ENCODE measurements at regions not wholly inside any gene's neighbourhood (a gene's known extent, or its start where the extent isn't known, plus 50 kb on each side); places are given as distances from the start of the nearest gene placed in this dataset.

GRCh38 chr7:89772276-89772675 lies 382.0 kb upstream of the STEAP1 start:
- no peak for ATAC-seq
- TF ChIP-seq RORB (CRISPR knock-in tag; IDR thresholded peaks at IDR 0.05) = no peak
- no peak for TF ChIP-seq SOX15 (CRISPR knock-in tag; IDR thresholded peaks at IDR 0.05)
- TF ChIP-seq TCF7 (CRISPR knock-in tag; IDR thresholded peaks at IDR 0.05; ENCODE audit: low read depth) = no peak
- no peak for TF ChIP-seq SMAD4 (CRISPR knock-in tag; IDR thresholded peaks at IDR 0.05)
- no peak for TF ChIP-seq CREM (CRISPR knock-in tag; IDR thresholded peaks at IDR 0.05)
- no peak for TF ChIP-seq NFE2L1 (CRISPR knock-in tag; IDR thresholded peaks at IDR 0.05)
- TF ChIP-seq AFF4 (CRISPR knock-in tag; IDR thresholded peaks at IDR 0.05; ENCODE audit: borderline replicate concordance) = no peak
- no peak for TF ChIP-seq ZNF423 (CRISPR knock-in tag; IDR thresholded peaks at IDR 0.05)
- TF ChIP-seq MYBL2 (CRISPR knock-in tag; IDR thresholded peaks at IDR 0.05) = no peak
- no peak for TF ChIP-seq KAT7 (CRISPR knock-in tag; IDR thresholded peaks at IDR 0.05; ENCODE audit: borderline replicate concordance)
- TF ChIP-seq ZMAT4 (CRISPR knock-in tag; IDR thresholded peaks at IDR 0.05) = no peak
- TF ChIP-seq HMGXB4 (CRISPR knock-in tag; IDR thresholded peaks at IDR 0.05) = no peak
- Mint-ChIP-seq H3K27ac (no peak overlapping the region), H3K4me1 (no peaks in the 10 kb centered on the region), H3K4me3 (no peak overlapping the region), H3K9me3 (no peaks in the 10 kb centered on the region), H3K27me3 (ENCODE audit: low read depth) (no peaks in the 10 kb centered on the region), H3K36me3 (no peaks in the 10 kb centered on the region)
- CTCF ChIA-PET = interaction anchor here (0.6 to 1.1 kb wide), 2 partner anchors 604 to 1013 kb away, joined by 4 read pairs; no protein-coding TSS in a partner anchor
- POLR2A ChIA-PET = no interaction called here
- DNase-seq (ENCODE audit: low spot score) = no peak

- Mint-ChIP-seq H3K9me3 (no peaks in the 10 kb centered on the region), H3K4me1 (no peaks in the 10 kb centered on the region)
- POLR2A ChIA-PET = no interaction called here
Measured at GRCh38 chr7:89773611-89774010, 380.7 kb upstream of the STEAP1 start.

GRCh38 chr7:89775459-89775858 lies 378.8 kb upstream of the STEAP1 start:
- no peaks in the 10 kb centered on the region for H3K4me1 Mint-ChIP-seq
- H3K27me3 Mint-ChIP-seq (ENCODE audit: low read depth) = no peaks in the 10 kb centered on the region
- H3K27ac Mint-ChIP-seq = no peak overlapping the region
- H3K36me3 Mint-ChIP-seq = no peaks in the 10 kb centered on the region
- H3K9me3 Mint-ChIP-seq = no peaks in the 10 kb centered on the region
- ChIA-PET CTCF (interaction anchor here (0.6 to 0.8 kb wide), 2 partner anchors 153 to 1430 kb away, joined by 3 read pairs; no protein-coding TSS in a partner anchor), POLR2A (no interaction called here)
- DNase-seq (ENCODE audit: low spot score) = no peak
- no peak for ATAC-seq
- no peak overlapping the region for H3K4me3 Mint-ChIP-seq
- TF ChIP-seq ELF4 (CRISPR knock-in tag; IDR thresholded peaks at IDR 0.05; ENCODE audit: low read depth) (no peak), CTCF (IDR thresholded peaks at IDR 0.05) (no peak), NFATC4 (CRISPR knock-in tag; IDR thresholded peaks at IDR 0.05) (no peak), CBFB (CRISPR knock-in tag; IDR thresholded peaks at IDR 0.05; ENCODE audit: low read depth) (no peak), ZNF423 (CRISPR knock-in tag; IDR thresholded peaks at IDR 0.05) (no peak), MAX (CRISPR knock-in tag; IDR thresholded peaks at IDR 0.05) (no peak), JAZF1 (CRISPR knock-in tag; IDR thresholded peaks at IDR 0.05) (no peak), MXD4 (CRISPR knock-in tag; IDR thresholded peaks at IDR 0.05; ENCODE audit: borderline replicate concordance) (no peak), ERG (CRISPR knock-in tag; IDR thresholded peaks at IDR 0.05) (no peak), NFYB (CRISPR knock-in tag; conservative IDR thresholded peaks at IDR 0.05; ENCODE audit: low read depth) (no peak), ZNF512 (CRISPR knock-in tag; IDR thresholded peaks at IDR 0.05; ENCODE audit: borderline replicate concordance) (no peak)

More at GRCh38 chr7:89773611-89774010, 380.7 kb upstream of the STEAP1 start:
- no peak for DNase-seq (ENCODE audit: low spot score)
- H3K27me3 Mint-ChIP-seq (ENCODE audit: low read depth) = no peaks in the 10 kb centered on the region
- no peak overlapping the region for H3K4me3 Mint-ChIP-seq
- CTCF ChIA-PET = no interaction called here
- no peak for TF ChIP-seq ZNF671 (CRISPR knock-in tag; IDR thresholded peaks at IDR 0.05)
- no peak for TF ChIP-seq MYBL2 (CRISPR knock-in tag; IDR thresholded peaks at IDR 0.05)
- H3K27ac Mint-ChIP-seq = no peak overlapping the region
- no peak for ATAC-seq
- no peaks in the 10 kb centered on the region for H3K36me3 Mint-ChIP-seq

All from WTC11 (cell line).